Activated naive CD4-positive, alpha-beta T cell treated with anti-CD3 and anti-CD28 coated beads, Interleukin-2, amount 10 ng/mL, durations not matched to agents 7 days and 5 days (primary cell): ENCODE measurements at regions not wholly inside any gene's neighbourhood (a gene's known extent, or its start where the extent isn't known, plus 50 kb on each side); places are given as distances from the start of the nearest gene placed in this dataset.

Experiments used
- CTCF ChIA-PET: fragments of 350-600 bp; sonication (Branson Sonifier 250); formaldehyde crosslinking; loops from one replicate; lab custom pipeline; 2021; ENCODE audit warnings: antibody characterized with exemption; lab: Charles Lee
- DNase-seq: peaks from one replicate; pipeline ENCODE4 v3.0.0-alpha.2; 2020
- H3K27ac Mint-ChIP-seq: one replicate; pipeline ENCODE4 v1.8.0; 2021; ENCODE audit warnings: mild to moderate bottlenecking, moderate library complexity, mixed read lengths
- H3K27me3 Mint-ChIP-seq: one replicate; pipeline ENCODE4 v1.8.0; 2021; ENCODE audit warnings: mild to moderate bottlenecking, mixed read lengths
- H3K36me3 Mint-ChIP-seq: one replicate; pipeline ENCODE4 v1.8.0; 2021; ENCODE audit warnings: mixed read lengths
- H3K4me1 Mint-ChIP-seq: one replicate; pipeline ENCODE4 v1.8.0; 2021; ENCODE audit warnings: mixed read lengths
- H3K4me3 Mint-ChIP-seq: one replicate; pipeline ENCODE4 v1.8.0; 2021; ENCODE audit warnings: mild to moderate bottlenecking, moderate library complexity, mixed read lengths
- H3K9me3 Mint-ChIP-seq: one replicate; pipeline ENCODE4 v1.8.0; 2021; ENCODE audit warnings: mixed read lengths

DNA sequence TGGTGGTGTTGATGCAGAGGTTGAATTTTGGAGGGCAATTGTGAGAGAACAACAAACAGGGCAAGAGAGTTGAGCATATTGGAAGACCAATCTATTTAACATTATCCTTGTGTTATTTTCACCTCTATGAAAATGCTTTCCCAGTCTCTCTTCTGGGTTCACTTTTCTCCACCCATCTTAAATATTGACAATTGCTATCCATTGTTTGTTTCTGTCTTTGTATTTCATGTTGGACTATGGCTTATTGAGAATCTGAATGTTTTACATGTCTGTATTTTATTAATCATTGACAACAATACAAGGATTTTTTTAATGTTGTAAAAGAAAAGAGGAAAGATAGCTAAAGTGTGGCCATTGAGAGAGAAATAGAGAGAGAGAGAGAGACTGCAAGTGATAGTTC lies 1121.5 kb downstream of the BRINP3 start:
- Mint-ChIP-seq H3K27ac (no peak overlapping the region), H3K4me1 (no peaks in the 10 kb centered on the region), H3K27me3 (no peaks in the 10 kb centered on the region)

DNA sequence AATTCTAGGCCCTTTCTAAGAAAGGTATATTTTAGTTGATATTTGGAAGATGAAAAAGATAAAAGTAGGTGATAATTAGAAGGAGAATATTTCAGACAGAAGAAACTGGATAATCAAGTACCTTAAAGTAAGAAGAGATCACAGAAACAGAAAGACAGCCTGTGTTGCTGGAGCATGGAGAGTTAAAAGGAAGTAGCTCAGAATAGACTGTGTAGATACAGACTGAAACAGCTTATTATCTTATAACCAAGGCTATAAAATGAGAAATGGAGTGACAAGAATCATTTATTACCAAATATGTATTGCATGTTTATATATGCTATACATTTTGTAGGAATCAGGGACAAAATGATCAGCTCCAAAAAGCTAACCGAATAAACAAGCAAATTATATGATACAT lies 1120.3 kb downstream of the BRINP3 start:
- no peak for DNase-seq
- Mint-ChIP-seq H3K27ac (no peak overlapping the region), H3K27me3 (no peaks in the 10 kb centered on the region), H3K4me1 (no peaks in the 10 kb centered on the region), H3K9me3 (peaks cover 3% of the 10 kb centered on the region), H3K36me3 (no peaks in the 10 kb centered on the region), H3K4me3 (no peak overlapping the region)
- CTCF ChIA-PET, result no interaction called here

More for the DNA sequence above, 1121.5 kb downstream of the BRINP3 start:
- Mint-ChIP-seq H3K9me3 (peaks cover 3% of the 10 kb centered on the region), H3K36me3 (no peaks in the 10 kb centered on the region), H3K4me3 (no peak overlapping the region)
- CTCF ChIA-PET, result no interaction called here
- no peak for DNase-seq

DNA sequence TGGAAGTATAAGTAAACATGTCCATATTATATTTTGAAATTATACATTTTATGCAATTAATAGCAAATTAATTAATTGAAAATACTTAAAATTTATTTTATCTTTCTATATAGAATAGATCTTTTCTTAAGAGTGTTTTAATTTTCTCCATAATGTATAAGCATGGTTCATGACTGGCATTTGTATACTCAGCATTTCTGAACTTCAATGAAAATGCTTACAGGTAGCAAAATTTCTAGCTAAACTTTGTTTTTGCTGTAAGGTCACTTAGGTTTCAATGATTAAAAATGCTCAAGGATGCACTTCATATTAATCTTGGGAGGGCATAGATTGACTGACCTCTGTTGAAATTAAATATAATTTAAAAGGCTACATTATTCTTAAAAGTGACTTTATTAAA lies 1108.1 kb downstream of the BRINP3 start:
- Mint-ChIP-seq H3K4me1 (no peaks in the 10 kb centered on the region), H3K27me3 (no peaks in the 10 kb centered on the region)
- CTCF ChIA-PET, result no interaction called here

DNA sequence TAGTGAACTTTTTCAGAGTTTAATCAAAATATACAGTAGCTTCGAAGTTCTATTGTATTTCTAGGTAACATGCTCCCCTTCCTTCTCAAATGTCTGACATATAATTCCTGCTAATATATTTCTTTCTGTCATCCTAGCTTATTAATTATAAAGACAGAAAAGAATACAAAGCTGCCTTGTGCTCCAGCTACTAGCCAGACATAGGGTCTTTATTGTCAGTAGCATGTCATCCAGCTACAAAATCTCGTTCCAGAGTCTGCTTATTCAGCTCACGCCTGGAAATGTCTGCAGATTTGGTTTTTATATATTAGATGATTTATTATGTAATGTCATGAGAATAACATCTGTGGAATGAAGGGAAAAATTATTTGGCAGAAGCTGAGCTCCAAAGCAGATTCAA lies 1102.8 kb downstream of the BRINP3 start:
- H3K27me3 Mint-ChIP-seq, result no peaks in the 10 kb centered on the region
- no peak for DNase-seq

More for the DNA sequence above, 1108.1 kb downstream of the BRINP3 start:
- Mint-ChIP-seq H3K36me3 (no peaks in the 10 kb centered on the region), H3K9me3 (peaks cover 1% of the 10 kb centered on the region), H3K27ac (no peak overlapping the region), H3K4me3 (no peak overlapping the region)
- DNase-seq, result no peak

GRCh38 chr1:189405419-189405818 lies 1072.2 kb downstream of the BRINP3 start:
- no peak for DNase-seq
- no peaks in the 10 kb centered on the region for H3K4me1 Mint-ChIP-seq
- peaks cover 12% of the 10 kb centered on the region for H3K9me3 Mint-ChIP-seq
- no peaks in the 10 kb centered on the region for H3K27me3 Mint-ChIP-seq
- H3K36me3 Mint-ChIP-seq, result no peaks in the 10 kb centered on the region
- H3K27ac Mint-ChIP-seq, result no peak overlapping the region
- no peak overlapping the region for H3K4me3 Mint-ChIP-seq
- CTCF ChIA-PET, result no interaction called here

More for the DNA sequence above, 1102.8 kb downstream of the BRINP3 start:
- CTCF ChIA-PET, result no interaction called here
- Mint-ChIP-seq H3K9me3 (peaks cover 3% of the 10 kb centered on the region), H3K27ac (no peak overlapping the region), H3K4me1 (no peaks in the 10 kb centered on the region), H3K36me3 (no peaks in the 10 kb centered on the region), H3K4me3 (no peak overlapping the region)

DNA sequence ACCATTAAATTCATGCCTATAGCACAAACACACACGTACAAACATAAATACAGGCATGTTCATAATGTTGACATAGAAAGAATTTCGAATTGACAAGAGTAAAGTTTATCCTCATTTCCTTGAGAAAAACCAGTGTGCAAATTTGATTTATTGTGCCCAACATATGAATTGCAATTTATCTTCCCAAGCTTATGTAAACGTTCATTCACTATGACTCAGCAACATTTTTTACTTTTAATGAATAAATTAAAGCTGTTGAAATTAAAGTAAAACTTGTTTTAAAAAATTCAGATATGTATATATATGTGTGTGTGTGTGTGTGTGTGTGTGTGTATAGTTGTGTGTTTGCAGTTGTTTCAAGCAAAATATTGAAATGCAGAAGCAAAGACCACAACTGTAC lies 1067.9 kb downstream of the BRINP3 start:
- Mint-ChIP-seq H3K4me3 (no peak overlapping the region), H3K27ac (no peak overlapping the region), H3K4me1 (no peaks in the 10 kb centered on the region), H3K9me3 (peaks cover 19% of the 10 kb centered on the region), H3K36me3 (no peaks in the 10 kb centered on the region), H3K27me3 (no peaks in the 10 kb centered on the region)
- CTCF ChIA-PET, result no interaction called here
- no peak for DNase-seq

DNA sequence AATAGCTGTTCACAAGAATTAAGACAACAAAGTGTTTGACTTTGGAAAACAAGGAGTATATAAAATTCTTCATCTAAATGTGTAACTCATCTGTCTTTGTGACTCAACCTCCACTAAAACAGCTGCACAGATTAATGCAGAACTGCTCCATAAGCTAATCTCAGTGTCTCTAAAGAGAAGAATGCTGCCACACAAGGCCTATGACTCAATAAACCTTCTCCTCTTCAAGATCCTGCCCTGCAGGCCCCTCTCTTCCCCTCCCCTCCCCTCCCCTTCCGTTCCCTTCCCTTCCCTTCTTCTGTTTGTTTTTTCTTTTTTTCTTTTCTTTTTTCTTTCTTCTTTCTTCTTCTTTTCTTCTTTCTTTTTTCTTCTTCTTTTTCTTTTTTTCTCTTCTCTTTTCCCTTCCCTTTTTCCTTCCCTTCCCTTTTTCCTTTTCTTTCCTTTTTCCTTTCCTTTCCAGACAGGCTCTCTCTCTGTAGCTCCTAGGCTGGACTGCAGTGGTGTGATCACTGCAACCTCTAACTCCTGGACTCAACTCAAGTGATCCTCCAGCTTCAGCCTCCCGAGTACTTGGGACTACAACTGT lies 1052.8 kb downstream of the BRINP3 start:
- CTCF ChIA-PET, result no interaction called here
- Mint-ChIP-seq H3K4me1 (no peaks in the 10 kb centered on the region), H3K9me3 (peaks cover 2% of the 10 kb centered on the region), H3K27me3 (no peaks in the 10 kb centered on the region), H3K4me3 (no peak overlapping the region), H3K27ac (no peak overlapping the region), H3K36me3 (no peaks in the 10 kb centered on the region)
- DNase-seq, result no peak

- H3K27ac Mint-ChIP-seq, result no peak overlapping the region
- H3K4me1 Mint-ChIP-seq, result no peaks in the 10 kb centered on the region
- no peak for DNase-seq
- H3K27me3 Mint-ChIP-seq, result no peaks in the 10 kb centered on the region
- CTCF ChIA-PET, result no interaction called here
- H3K9me3 Mint-ChIP-seq, result peaks cover 2% of the 10 kb centered on the region
- no peak overlapping the region for H3K4me3 Mint-ChIP-seq
- H3K36me3 Mint-ChIP-seq, result no peaks in the 10 kb centered on the region
These were observed 1048.1 kb downstream of the BRINP3 start for GRCh38 chr1:189429610-189430009.

DNA sequence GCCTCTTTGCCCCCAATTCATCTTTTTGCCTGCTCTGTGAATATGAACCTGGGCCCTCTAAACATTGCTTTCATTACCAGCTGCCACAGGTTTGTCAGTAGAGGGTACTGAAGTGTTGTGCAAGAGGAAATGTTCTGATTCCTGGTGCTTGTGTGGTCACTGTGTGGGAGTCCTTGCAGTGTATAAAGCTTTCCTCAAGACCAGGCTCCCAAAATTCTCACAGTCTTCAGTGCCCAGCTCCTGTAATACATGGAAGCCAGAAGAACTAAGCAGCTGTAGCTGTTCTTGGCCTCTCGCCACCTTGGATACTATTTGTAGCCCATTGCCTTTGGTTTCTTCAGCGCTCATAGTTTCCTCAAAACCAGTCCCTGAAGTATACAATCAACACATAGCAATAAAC lies 1046.2 kb downstream of the BRINP3 start:
- CTCF ChIA-PET, result no interaction called here
- H3K4me3 Mint-ChIP-seq, result no peak overlapping the region
- no peaks in the 10 kb centered on the region for H3K27me3 Mint-ChIP-seq
- H3K9me3 Mint-ChIP-seq, result peaks cover 2% of the 10 kb centered on the region
- H3K27ac Mint-ChIP-seq, result no peak overlapping the region
- H3K4me1 Mint-ChIP-seq, result no peaks in the 10 kb centered on the region
- no peaks in the 10 kb centered on the region for H3K36me3 Mint-ChIP-seq
- no peak for DNase-seq

- no peak for DNase-seq
- no peaks in the 10 kb centered on the region for H3K4me1 Mint-ChIP-seq
- H3K36me3 Mint-ChIP-seq, result no peaks in the 10 kb centered on the region
- no peak overlapping the region for H3K4me3 Mint-ChIP-seq
- H3K27me3 Mint-ChIP-seq, result no peaks in the 10 kb centered on the region
- H3K9me3 Mint-ChIP-seq, result peaks cover 2% of the 10 kb centered on the region
- no peak overlapping the region for H3K27ac Mint-ChIP-seq
- CTCF ChIA-PET, result no interaction called here
These were observed 1044.9 kb downstream of the BRINP3 start for GRCh38 chr1:189432753-189433152.

GRCh38 chr1:189434461-189434860 lies 1043.2 kb downstream of the BRINP3 start:
- Mint-ChIP-seq H3K4me3 (no peak overlapping the region), H3K36me3 (no peaks in the 10 kb centered on the region), H3K9me3 (peaks cover 2% of the 10 kb centered on the region), H3K4me1 (no peaks in the 10 kb centered on the region), H3K27me3 (no peaks in the 10 kb centered on the region), H3K27ac (no peak overlapping the region)
- CTCF ChIA-PET, result no interaction called here
- DNase-seq, result no peak

DNA sequence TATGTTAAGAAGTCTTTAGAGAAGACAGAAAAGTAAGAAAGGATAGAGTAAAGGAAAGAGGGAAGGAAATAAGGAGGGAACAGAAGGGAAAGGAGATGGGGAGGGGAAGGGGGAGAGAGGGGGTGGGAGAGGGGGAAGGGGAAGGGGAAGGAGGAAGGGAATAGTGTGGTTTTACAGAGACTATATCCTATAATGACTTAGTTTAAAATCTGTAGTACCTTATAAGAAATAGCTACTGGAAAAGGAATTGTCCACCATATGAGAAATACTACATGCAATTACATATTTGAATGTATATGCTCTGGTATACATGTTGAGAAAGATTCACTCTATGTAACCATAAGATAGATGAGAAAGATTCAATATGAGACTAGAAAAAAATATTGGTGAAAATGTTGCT lies 1042.3 kb downstream of the BRINP3 start:
- H3K36me3 Mint-ChIP-seq, result no peaks in the 10 kb centered on the region
- H3K4me1 Mint-ChIP-seq, result no peaks in the 10 kb centered on the region
- H3K27me3 Mint-ChIP-seq, result no peaks in the 10 kb centered on the region
- no peak overlapping the region for H3K4me3 Mint-ChIP-seq
- H3K9me3 Mint-ChIP-seq, result no peaks in the 10 kb centered on the region
- CTCF ChIA-PET, result no interaction called here
- H3K27ac Mint-ChIP-seq, result no peak overlapping the region
- DNase-seq, result no peak

GRCh38 chr1:189438808-189439207 lies 1038.9 kb downstream of the BRINP3 start:
- Mint-ChIP-seq H3K27me3 (no peaks in the 10 kb centered on the region), H3K4me3 (no peak overlapping the region), H3K4me1 (no peaks in the 10 kb centered on the region), H3K27ac (no peak overlapping the region), H3K36me3 (no peaks in the 10 kb centered on the region), H3K9me3 (peaks cover 1% of the 10 kb centered on the region)
- CTCF ChIA-PET, result no interaction called here
- DNase-seq, result no peak

GRCh38 chr1:189463166-189463565 lies 1014.5 kb downstream of the BRINP3 start:
- CTCF ChIA-PET, result no interaction called here
- peaks cover 8% of the 10 kb centered on the region for H3K9me3 Mint-ChIP-seq
- H3K4me1 Mint-ChIP-seq, result no peaks in the 10 kb centered on the region
- H3K36me3 Mint-ChIP-seq, result no peaks in the 10 kb centered on the region
- H3K27ac Mint-ChIP-seq, result no peak overlapping the region
- H3K27me3 Mint-ChIP-seq, result no peaks in the 10 kb centered on the region
- H3K4me3 Mint-ChIP-seq, result no peak overlapping the region
- no peak for DNase-seq

DNA sequence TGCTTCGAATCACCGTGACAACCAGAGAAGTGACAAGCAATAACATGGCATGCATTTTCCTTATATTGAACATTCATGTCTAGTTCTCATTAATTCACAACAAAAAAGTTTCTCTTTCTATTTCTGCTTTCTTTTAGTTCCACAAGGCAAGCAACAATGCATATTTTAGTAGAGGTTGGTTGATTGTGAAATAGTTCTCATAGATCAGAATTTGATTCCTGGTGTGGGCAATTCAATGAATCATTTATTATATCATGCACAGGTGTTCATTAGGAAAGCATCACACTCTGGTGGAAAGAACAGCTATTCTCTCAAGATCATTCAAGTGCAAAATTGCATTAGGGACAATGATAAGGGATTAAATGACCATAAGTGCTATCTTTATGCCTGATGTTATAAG lies 980.9 kb downstream of the BRINP3 start:
- no peak for DNase-seq
- Mint-ChIP-seq H3K4me3 (no peak overlapping the region), H3K36me3 (no peaks in the 10 kb centered on the region), H3K27me3 (no peaks in the 10 kb centered on the region), H3K27ac (no peak overlapping the region), H3K9me3 (peaks cover 2% of the 10 kb centered on the region), H3K4me1 (no peaks in the 10 kb centered on the region)
- CTCF ChIA-PET, result no interaction called here

GRCh38 chr1:189499736-189500135 lies 977.9 kb downstream of the BRINP3 start:
- Mint-ChIP-seq H3K4me1 (no peaks in the 10 kb centered on the region), H3K36me3 (no peaks in the 10 kb centered on the region), H3K27me3 (no peaks in the 10 kb centered on the region), H3K27ac (no peak overlapping the region), H3K9me3 (peaks cover 7% of the 10 kb centered on the region), H3K4me3 (no peak overlapping the region)
- DNase-seq, result no peak
- CTCF ChIA-PET, result no interaction called here
